ENCODE measurements at regions not wholly inside any gene's neighbourhood (a gene's known extent, or its start where the extent isn't known, plus 50 kb on each side); places are given as distances from the start of the nearest gene placed in this dataset.

- TF ChIP-seq SUZ12 (IDR thresholded peaks at IDR 0.05; ENCODE audit: unreplicated experiment), result no peak
- no peak for TF ChIP-seq RUNX3 (IDR thresholded peaks at IDR 0.05; ENCODE audit: low read length)
- TF ChIP-seq CTCF (IDR thresholded peaks at IDR 0.05 in 2 of 3, conservative IDR thresholded peaks at IDR 0.05 in 1 of 3; ENCODE audit: control insufficient read depth in 2 of 3, extremely low read depth in 1 of 3, insufficient read depth in 1 of 3, low read depth in 3 of 3, low read length in 3 of 3), result no peak
- TF ChIP-seq POLR2A (IDR thresholded peaks at IDR 0.05; ENCODE audit: low read depth, low read length), result no peak
- TF ChIP-seq GABPA (IDR thresholded peaks at IDR 0.05; ENCODE audit: low read depth), result no peak
- no peak for TF ChIP-seq ZBTB33 (IDR thresholded peaks at IDR 0.05)
- TF ChIP-seq MAX (IDR thresholded peaks at IDR 0.05; ENCODE audit: low read depth, low read length), result no peak
- TF ChIP-seq EP300 (IDR thresholded peaks at IDR 0.05; ENCODE audit: borderline replicate concordance in 1 of 2, control insufficient read depth in 1 of 2, low read depth in 2 of 2, low read length in 2 of 2), result no peak
Measured at GRCh38 chr3:64844558-64844957, 156.8 kb upstream of the ADAMTS9 start.

All from GM12878 (cell line).